GM21737 (cell line): ENCODE measurements at regions not wholly inside any gene's neighbourhood (a gene's known extent, or its start where the extent isn't known, plus 50 kb on each side); places are given as distances from the start of the nearest gene placed in this dataset.
"Not testable (repeated sequence)": the region's sequence is repeated elsewhere in the genome, so short reads cannot be mapped to it uniquely, and the experiment has no call there.

Source experiments
- ATAC-seq: cut with Tn5 transposase; IDR thresholded peaks from one replicate; pipeline ENCODE4 v1.9.1; 2021; ENCODE audit warnings: mild to moderate bottlenecking, moderate library complexity; ENCODE audit not compliant: unreplicated experiment

GRCh38 chr4:160549951-160550519 lies 1447.2 kb downstream of the RAPGEF2 start:
- ATAC-seq = not testable (repeated sequence)

DNA sequence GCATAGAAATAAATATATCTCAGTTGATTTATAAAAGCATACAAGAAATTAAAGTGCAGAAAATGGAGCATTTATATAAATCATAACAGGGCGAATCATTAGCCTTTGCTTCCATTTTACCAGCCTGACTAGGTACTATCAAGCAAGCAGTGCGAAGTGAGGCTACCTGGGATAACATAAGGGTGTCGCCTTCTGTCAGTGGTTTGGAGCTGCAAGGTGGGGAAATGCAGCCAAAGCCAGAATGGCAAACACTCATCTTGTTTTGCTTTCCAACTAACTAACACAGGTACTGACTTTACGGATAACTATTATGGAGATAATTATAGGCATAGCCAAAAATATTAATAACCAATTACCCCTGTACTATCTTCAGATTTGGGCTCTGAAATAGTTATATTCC lies 1459.8 kb downstream of the RAPGEF2 start:
- no peak for ATAC-seq

DNA sequence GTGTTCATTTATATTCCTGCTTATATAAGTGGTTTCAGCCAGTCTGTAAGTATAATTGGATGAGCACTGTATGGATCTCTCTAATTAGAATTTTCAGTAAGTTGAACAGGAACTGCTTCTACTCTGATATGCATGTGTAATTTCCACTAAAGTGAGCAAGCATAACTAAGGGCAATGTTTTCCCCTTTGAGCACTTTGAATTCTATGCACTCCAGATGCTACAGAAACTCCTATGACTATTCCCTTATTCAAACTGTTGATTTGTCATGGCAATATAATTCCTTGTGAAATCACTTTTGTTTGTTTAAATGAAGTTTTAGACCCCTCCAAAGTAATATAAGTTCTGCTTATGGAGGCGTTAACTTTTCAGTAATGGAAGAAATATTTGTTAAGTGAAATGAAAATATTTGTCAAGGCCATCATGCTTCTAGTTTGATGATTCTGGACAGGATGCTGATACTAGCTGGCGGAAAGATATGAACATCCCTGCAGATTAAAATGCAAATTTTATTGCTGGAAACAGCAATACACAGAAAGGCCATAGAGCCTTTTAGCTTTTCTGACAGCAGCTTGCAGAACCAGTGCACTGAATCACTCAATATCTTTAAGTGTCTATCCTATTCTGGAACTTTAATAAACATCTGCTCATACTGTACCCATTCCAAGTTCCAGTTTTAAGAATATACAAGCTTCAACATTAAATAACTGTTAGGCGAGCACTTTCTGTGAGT lies 1460.8 kb downstream of the RAPGEF2 start:
- ATAC-seq = no peak

DNA sequence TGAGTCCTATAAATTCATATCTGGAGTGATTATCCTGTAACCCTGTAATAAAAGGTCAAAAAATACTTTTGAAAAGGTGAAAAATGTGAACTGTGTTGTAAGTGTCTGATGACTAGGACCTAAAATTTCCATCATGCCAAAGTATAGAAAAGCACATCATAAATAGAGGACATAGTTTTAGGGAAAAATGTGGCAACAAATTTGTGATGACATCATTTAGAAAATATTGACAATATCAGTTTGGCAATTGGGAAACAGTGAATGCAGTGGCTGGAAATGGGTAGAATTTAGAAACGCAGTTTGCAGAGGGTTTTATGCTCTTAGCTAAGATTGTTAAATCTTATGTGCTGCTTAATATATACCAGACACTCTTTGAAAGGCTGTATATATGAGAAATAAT lies 1464.8 kb downstream of the RAPGEF2 start:
- no peak for ATAC-seq

DNA sequence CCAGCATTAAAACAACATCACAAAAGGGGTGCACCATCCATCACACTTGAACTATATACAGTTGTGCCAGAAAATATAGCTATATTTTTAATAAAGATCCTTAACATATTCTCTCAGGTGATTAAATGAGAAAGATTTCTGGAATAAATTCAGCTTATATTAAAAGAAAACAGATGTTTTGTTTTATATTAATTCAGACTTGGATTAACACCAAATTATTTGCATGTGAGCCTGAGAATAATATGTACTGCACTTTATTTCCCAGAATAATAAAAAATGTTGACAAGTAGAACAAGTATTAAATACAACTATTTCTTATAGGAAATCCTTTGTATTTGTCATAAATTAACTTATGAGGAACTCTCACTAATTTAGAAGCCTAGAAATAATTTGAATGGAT lies 1467.4 kb downstream of the RAPGEF2 start:
- ATAC-seq = no peak

DNA sequence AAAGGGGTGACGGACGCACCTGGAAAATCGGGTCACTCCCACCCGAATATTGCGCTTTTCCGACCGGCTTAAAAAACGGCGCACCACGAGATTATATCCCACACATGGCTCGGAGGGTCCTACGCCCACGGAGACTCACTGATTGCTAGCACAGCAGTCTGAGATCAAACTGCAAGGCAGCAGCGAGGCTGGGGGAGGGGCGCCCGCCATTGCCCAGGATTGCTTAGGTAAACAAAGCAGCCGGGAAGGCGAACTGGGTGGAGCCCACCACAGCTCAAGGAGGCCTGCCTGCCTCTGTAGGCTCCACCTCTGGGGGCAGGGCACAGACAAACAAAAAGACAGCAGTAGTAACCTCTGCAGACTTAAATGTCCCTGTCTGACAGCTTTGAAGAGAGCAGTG lies 1471.4 kb downstream of the RAPGEF2 start:
- not testable (repeated sequence) for ATAC-seq

DNA sequence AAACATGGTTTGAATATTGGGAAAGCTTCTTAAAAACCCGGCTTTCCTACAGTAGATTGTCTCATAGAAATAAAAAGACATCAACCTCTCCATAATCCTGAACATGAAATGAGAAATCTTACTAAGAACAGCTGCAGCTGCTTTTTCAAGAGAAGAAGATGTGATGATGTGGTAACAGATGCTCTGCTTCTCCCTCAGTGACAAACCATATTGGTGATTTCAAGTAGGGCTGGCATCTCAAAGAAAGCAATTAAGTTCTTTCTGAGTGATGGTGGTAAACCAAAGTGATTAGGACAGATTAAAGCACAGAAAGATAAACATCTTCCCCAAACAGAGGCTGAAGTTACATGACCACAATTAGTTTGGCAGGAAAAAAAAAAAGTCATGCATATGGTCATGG lies 1477.7 kb downstream of the RAPGEF2 start:
- ATAC-seq = no peak

GRCh38 chr4:160592258-160592657 lies 1489.4 kb downstream of the RAPGEF2 start:
- no peak for ATAC-seq

DNA sequence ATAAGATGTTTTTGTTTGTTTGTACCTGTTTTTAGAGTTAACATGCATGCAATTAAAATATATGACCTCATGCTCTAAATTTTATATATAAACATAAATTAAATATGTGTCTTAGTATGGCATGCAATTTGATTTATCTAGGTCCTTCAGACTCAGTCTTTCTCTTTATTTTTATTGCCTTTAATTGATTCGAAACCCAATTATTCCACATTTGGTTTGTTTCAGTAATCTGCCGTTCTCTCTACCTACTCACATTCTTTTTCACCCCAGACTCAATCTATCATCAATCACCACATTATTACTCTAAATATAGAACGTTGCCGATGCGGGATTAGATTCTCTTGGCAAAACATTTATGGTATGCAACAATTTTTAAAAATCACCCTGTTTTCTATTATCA lies 1492.8 kb downstream of the RAPGEF2 start:
- ATAC-seq = no peak

DNA sequence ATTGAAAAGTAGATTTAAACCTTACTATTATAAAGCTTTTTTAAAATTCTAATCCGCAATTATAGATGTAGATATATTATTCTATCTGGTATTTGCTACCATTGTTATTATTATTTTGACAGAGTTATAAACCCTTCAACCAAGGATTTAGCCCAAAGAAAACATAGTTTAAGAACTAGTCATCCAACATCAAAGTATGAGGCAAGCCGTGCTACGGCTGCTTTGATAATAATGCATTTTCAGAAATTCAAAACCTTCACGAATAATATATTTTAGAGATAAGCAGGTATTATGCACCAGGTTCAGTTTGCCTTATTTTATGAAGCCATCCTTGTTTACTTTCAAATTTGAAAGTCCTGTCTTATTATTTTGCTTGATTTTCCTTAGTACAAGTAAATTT lies 1501.7 kb downstream of the RAPGEF2 start:
- ATAC-seq = no peak

- ATAC-seq = no peak
These were observed 1508.3 kb downstream of the RAPGEF2 start for GRCh38 chr4:160611181-160611580.

DNA sequence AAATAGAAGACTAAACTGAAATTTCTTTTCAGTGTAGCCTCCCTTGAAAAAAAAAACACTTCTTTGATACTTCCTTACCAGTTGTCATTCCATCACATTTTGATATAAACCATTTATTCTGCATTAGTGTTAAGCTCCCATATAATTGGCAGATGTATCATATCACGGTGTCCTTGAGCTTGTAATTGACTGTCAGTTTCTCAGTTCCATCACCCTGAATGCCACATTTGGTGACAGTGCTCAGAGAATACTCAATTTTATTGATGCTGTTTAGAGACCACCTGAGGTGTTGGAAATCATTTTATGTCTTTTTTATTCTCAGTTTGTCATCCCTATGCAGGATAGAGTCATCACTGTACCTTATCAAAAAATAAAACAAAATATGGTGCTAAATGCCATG lies 1528.2 kb downstream of the RAPGEF2 start:
- no peak for ATAC-seq

DNA sequence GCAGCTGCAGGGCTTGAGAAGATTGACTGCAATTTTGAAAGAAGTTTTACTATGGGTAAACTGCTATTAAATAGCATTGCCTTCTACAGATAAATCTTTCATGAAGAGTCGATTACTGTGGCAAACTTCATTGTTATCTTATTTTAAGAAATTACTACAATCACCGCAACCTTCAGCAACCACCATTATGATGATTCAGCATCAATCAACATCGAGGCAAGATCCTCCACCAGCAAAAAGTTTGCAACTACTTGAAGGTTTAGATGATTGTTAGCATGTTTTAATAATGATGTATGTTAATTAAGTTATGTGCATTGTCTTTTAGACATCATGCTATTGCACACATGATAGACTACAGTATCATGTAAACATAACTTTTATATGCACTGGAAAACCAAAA lies 1511.0 kb downstream of the FSTL5 start:
- ATAC-seq = no peak

DNA sequence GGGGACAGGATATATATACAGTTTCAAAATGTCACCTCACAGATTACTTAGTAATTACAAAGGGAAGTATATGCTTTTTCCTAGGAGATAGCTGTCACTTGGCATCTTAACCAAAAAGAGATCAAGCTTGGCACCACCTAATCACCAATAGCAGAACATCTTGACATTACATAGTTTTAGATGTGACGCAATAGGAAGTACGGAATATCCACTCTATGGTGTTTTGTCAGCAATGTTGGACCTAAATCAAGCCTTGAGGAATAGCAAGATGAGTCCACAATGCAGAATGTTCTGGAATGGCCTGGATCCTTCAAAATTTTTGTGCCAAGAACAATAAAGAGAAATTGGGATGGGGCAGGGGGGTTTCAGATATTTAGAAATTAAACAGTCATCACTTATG lies 1488.2 kb downstream of the FSTL5 start:
- ATAC-seq = no peak

- ATAC-seq = no peak
These were observed 1478.1 kb downstream of the FSTL5 start for GRCh38 chr4:160685729-160686128.

DNA sequence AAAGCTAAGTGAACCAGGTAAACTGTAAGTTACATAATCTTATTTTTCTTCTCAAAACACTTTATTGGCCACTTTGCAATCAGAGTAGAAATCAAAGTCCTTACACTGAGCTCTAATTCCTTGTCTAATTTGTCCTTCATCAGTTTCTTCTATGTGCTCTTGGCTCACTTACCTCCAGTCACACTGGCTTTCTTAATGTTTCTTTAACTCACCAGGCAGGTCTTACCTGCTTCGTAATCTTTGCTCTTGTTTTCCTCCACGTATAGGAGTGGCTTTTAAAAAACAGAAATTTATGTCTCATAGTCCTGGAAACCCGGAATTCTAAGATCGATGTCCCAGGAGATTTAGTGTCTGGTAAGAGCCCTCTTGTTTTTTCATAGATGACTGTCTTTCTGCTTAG lies 1462.1 kb downstream of the FSTL5 start:
- ATAC-seq = no peak

- no peak for ATAC-seq
These were observed 1454.8 kb downstream of the FSTL5 start for GRCh38 chr4:160709026-160709425.

- no peak for ATAC-seq
These were observed 1454.3 kb downstream of the FSTL5 start for GRCh38 chr4:160709546-160709945.

DNA sequence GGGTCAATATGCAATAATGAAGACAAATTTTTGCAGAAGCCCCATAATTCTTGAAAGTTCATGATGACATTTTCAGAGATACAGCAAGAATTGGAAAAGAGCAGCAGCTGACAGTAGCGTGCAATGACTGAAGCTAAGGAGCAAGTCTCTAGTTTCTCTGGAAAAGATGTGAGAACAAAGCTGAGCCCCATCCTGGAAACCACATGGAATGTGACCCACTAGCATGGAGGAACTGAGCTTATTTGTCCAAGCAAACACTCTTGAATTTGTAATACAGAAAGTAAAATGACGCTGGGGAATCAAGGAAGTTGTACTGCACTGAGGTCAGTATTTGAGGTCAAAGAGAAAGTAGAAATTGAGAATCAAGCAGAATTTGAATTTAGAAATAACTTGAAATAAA lies 1447.2 kb downstream of the FSTL5 start:
- no peak for ATAC-seq

DNA sequence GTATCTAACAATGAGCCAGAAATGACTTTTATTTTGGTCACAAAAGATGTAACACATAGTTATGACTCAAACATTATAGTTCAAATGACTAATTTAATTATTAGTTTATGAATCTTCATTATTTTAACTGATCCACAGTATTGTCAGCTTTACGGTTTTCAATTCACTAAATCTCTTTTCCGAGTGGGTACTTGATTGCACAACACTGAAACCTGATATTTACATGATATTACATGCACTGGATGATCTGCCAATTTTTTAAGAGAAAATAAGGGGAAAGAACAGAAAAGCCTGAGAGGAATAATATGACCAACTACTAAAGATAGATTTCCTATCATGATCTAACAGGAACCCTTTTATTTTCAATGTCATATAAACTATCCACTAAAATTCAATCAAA lies 1446.0 kb downstream of the FSTL5 start:
- ATAC-seq = no peak

- no peak for ATAC-seq
These were observed 1439.7 kb downstream of the FSTL5 start for GRCh38 chr4:160724063-160724462.

DNA sequence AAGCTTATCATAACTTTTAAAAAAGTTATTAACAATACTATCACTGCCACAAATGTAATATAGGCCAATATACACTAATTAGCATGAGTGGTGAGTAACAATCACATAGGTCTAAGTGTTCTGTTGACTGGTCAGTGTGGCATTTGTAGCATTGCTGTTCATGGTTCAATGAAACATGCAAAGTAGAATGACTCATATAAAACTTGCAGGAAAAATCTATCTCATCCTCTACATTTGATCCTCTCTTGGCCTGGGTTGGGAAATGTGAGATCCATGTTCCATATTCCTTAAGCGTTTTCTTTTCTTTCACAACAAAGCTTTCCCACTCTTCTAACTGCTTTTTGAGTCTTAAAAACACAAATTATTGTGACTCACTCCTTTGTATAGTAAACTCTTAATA lies 1418.7 kb downstream of the FSTL5 start:
- no peak for ATAC-seq

DNA sequence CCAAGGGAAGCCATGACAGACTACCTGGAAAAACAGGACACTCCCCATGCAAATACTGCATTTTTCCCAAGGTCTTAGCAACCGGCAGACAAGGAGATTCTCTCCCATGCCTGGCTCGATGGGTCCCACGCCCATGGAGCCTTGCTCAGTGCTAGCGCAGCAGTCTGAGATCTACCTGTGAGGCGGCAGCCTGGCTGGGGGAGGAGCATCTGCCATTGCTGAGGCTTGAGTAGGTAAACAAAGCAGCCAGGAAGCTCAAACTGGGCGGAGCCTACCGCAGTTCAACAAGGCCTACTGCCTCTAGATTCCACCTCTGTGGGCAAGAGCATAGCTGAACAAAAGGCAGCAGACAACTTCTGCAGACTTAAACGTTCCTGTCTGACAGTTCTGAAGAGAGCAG lies 1417.2 kb downstream of the FSTL5 start:
- ATAC-seq = not testable (repeated sequence)
